ENCODE measurements at regions not wholly inside any gene's neighbourhood (a gene's known extent, or its start where the extent isn't known, plus 50 kb on each side); places are given as distances from the start of the nearest gene placed in this dataset.
"Not testable (repeated sequence)": the region's sequence is repeated elsewhere in the genome, so short reads cannot be mapped to it uniquely, and the experiment has no call there.

- no peak for DNase-seq
These were observed 57.4 kb downstream of the ZNF648 start for GRCh38 chr1:182003953-182004586.

DNA sequence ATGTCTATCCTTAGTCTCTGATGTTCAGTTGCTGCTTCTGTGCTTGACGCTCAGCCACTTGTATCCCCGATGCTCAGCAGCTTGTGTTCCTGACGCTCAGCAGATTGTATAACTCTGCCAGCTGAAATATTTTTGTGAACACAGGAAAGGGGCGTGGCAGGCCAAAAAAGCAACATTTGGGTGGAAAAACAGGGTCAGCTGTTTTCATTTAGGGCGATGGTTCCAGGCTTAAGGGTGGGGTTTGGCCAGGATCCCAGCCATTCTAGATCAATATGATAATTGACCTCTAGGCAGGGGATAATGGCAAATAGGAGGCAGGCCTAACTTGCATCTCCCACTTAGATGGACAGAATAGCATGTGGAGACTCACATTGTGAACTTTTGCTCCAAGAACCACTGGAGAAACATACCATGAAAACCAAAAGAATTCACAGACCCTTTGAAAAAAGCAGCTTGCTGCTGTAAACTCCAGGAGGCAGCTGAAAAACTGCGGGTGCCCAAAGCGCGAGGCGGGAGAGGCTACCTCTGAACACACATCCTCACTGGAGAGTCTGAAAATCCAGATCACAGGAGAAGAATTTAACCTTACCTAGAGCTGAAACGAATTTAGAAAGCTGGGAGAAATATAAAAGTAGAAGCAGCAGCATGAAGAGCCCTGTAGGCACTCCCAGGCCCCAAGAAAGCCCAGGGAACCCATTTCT is 58.3 kb downstream of the ZNF648 start:
- no peak for DNase-seq

DNA sequence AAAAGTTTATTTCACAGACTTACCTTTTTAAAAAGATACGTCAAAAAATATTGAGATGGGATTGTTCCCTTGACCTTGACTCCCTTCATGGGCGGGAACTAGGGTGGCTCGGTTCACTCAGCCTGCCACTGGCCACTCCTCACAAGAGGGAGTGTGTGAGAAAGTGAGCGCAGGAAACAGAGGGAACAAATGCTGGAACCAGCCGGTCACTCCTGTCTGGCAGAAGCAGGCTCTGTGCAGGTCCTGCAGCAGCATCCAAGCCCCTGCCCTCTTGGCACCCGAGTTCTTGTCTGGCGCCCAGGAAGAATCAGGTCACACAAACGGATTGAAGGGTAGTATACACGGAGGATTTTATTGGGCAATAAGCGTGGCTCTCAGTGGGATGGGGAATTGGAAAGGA is 58.9 kb downstream of the ZNF648 start:
- DNase-seq, result no peak

DNA sequence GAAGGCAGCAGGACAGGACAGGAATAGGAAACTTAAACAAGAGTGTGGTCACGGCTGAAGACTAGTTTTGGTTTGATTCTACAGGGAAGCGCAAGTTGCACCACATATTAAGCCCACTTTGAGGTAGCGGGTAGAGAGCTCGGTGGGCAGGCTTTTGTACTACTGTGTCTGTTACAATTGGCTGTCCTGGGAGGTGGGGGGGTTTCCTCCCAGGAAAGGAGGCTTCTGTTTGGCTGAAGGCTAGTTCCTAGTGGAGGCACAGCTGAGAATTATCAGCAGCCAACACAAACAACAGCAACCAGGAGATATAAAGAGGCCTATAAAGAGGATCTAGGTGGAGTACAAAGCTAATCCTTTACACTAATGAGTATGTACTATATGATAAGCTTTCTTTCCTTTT is 62.7 kb downstream of the ZNF648 start:
- DNase-seq, result no peak

- no peak for DNase-seq
These were observed 69.4 kb downstream of the ZNF648 start for GRCh38 chr1:181992072-181992471.

- DNase-seq, result no peak
These were observed 70.8 kb downstream of the ZNF648 start for GRCh38 chr1:181990728-181991127.

DNA sequence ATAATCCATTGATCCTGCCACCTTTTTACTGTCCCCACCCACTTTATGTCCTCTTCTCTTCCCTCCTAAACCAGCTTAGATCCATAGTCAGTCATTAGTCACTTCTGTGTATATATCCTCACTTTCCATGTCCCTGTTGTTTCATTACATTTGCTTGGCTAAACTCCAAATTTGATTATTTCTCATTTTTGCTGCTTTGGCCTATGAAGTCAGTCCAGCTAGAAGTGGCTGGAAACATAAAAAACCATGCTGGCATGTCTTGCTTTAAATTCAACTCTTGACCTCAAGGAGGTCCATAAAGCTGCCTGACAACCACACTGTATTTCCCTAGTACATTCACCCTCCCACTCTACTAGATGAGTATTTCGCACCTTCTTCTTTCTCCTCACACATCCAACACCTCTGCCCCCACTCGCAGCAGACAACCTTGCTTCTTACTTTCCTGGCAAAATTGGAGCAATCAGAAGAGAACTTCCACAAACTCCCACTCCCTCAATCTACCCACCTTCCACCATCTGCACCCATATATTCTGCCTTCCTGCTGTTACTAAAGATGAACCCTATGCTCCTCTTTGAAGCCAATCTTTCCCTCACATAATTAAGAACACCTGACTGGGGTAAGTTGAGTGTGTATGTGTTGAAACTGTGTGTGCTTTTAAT is 72.1 kb downstream of the ZNF648 start:
- no peak for DNase-seq

DNA sequence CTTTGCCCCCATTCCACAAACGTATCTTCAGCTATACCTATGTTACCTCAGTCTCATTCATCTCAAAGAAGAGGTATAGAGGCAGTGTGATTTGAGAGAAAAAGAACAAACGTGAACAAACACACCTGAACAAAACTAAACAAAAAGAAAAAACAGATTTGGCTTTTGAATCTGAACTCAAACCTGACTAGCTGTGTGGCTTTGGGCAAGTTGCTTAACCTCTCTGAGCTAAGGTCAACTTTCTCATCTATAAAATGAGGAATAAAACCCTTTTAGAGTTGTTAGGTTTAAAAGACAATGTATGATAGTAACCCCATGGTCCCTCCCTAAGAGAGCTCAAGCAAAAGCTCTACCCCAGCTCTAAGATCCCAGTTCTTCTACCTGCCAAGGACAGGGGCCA is 73.5 kb downstream of the ZNF648 start:
- DNase-seq, result no peak

DNA sequence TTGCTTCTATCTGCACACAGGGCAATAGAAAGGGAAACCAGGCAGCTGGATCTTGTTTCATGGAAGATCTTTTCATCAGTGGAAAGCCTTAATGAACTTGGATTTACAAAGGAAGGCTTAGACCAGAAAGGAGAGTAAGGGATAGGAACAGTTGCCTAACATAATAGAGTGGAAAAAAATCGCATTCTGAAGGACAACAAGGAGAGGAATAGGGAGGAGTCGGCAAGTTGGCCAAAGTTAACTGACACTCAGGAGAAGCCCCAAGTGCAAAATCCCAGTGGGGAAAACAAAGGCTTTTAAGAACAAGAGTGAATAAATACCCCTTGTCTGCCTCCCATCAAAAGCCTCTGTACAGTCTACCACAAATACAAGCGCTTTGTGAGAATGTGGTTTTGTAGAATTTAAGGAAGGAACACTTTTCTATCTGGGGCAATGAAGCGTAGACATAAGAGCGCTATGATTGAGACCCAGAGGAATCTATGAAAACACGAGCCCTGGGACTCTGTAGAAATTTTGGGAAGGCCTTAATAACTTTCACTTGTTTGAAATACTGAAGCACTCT is 74.1 kb downstream of the ZNF648 start:
- no peak for DNase-seq

- no peak for DNase-seq
These were observed 74.6 kb downstream of the ZNF648 start for GRCh38 chr1:181986907-181987305.

DNA sequence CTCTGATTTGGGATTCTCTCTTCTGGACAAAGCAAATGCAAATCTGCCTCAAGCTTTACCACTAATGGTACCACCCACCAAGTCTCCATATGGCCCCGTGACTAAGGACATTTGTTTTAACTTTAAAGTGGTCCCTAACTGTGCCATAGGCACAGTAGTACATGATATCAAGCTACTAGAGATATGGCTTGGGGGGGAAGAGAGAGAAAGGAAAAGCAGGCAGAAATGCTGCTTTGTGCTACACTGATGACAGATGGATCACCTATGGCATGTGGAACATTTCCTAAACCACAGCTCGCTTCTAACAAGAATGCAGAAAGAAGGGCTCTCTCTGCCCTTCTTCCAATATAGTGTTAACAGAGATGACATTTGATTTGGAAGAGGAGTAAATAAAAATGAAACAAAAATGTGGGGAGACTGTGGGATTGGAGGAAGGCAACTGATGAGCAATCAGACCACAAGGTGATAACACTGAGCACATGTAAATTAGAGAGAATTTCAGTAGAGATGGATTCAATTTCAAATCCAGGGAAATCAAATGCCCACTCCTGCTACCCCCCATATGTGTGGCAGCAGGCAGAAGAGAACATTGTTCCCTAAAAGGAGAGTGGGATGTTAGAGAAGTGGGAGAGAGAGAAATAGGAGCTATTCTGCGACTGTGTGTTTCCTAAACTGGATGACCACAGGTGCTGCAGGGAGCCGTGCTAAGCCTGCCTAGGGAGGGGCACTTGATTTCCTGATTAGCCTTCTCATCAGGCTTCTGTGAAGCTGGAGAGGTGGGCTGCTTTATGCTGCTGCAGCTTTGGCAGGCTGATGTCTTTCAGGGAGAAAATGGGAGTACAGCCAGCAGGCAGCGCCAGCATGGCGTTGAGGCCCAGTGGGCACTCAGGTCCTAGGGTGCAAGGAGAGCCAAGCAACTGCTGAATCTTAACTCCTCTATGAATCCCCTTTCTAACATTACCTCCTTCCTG is 75.3 kb downstream of the ZNF648 start:
- no peak for DNase-seq

DNA sequence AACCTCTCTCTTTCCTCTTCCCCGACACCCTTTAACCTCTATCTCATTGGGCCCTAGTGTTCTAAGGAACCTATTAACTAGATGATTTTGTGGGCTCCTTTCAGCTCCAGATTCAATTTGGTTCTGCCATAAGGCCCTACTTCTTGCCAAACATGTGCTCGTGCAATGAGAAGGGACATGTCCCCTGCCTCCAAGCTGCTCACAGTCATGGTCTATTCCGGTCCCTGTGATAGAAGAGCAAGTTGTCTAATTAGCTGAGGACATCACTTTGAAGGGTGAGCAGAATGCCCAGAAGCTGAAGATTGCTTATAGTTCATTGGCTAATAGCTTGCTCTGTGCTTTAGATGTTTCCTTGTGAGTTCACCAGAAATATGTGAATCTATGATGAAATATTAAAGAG is 76.2 kb downstream of the ZNF648 start:
- DNase-seq, result no peak

- DNase-seq, result no peak
These were observed 77.5 kb downstream of the ZNF648 start for GRCh38 chr1:181984006-181984405.

DNA sequence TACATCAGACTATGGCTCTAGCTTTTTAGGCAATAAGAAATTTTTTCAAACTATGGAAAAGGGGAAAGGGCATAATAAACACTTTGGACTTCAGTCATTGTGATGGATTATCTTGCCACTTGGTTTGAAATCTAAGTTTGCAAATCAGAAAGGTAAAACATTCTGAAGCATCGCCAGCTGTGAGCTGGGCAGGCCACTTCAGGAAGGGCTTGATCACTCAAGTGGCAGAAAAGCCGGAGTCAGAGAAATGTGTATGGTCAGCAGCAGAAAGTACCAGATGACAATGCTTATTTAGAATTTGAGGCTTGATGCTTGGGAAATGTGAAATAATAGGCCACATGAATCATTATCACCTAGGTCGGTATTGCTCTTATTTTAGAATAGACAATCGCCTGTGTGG is 79.7 kb downstream of the ZNF648 start:
- no peak for DNase-seq

DNA sequence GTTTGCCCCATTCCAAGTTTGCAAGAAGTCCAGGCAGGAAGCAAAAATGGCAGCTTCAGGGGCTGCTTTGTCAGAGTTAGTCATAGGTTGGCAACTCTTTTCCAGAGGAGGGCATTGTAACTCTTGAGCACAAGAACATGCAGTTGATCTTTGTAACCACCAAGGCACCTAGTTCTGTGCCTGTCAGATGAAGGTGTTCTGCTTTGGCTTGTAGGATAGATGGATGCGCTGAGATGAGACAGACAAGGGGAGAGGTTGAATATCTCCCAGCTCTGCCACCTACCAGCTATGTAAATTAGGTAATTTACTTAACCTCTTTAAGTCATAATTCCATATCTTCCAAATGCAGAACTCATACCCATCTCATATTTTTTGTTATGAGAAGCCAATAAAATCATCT is 89.3 kb downstream of the ZNF648 start:
- no peak for DNase-seq

DNA sequence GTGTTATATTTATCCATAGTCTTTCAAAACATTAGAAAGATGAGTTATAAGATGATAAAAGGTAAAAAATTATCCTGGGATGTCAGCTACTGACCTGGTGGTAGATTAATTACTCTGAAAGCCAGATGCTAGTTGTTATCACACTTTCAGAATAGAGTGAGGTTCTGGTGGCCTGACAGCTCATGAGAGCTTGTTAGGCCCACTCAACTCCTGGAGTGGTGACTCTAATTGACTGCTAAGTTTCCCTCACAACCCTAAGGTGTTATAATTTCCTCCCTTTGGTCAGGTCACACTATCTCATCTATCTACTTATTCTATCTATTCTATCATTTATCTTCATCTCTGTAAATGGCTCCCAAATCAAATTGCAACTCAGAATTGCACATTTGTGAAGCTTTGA is 90.1 kb downstream of the ZNF648 start:
- no peak for DNase-seq

DNA sequence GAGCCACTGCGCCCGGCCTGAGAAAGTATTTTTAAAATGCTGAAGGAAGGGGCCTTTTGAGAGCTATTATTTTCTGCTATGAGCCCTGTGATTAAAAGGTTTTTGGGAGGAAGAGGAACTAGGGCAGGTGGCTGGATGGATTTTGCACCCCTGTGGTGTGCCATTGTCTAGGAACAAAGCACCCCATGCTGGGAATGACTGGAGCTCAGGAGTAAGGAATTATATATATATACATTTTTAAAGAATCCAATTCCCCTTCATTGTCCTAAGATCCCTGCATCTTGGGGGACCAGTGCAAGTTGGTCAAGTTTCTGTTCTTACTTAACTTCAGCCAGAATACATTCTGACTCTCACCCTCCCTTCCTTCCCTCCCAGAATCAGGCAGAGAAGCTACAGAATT is 91.6 kb downstream of the ZNF648 start:
- no peak for DNase-seq

- DNase-seq, result not testable (repeated sequence)
These were observed 106.8 kb downstream of the ZNF648 start for GRCh38 chr1:181954696-181955095.

- DNase-seq, result not testable (repeated sequence)
These were observed 107.3 kb downstream of the ZNF648 start for GRCh38 chr1:181954178-181954577.

GRCh38 chr1:181953596-181953995 is 107.9 kb downstream of the ZNF648 start:
- no peak for DNase-seq

DNA sequence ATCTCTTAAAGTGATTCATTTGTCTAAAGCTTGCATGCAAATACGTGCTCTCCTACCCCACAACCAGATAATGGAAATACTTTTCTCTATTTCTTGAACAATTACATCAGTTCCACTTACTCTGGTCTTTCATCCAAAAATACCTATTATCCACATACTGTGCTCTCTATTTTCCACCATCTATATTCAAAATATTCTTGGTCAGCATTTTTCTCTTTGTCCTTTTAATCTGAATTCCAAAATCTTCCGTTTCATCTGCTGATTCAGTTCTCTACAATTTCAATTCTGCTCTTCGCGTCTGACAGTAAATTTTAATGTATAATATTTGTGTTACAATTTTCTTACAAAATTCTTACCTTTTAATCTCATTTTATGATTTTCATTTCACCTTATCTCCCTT is 110.3 kb downstream of the ZNF648 start:
- no peak for DNase-seq

DNA sequence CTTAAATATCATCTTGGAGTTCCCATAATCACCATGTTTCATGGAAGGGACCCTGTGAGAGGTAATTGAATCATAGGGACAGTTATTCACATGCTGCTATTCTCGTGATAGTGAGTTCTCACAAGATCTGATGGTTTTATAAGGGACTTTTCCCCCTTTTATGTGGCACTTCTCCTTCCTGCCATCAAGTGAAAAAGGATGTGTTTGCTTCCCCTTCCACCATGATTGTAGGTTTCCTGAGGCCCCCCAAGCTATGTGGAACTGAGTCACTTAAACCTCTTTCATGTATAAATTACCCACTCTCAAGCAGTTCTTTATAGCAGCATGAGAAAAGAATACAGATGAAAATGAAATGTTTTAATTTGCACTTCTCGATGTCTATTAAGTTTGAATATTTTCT is 112.0 kb downstream of the ZNF648 start:
- no peak for DNase-seq

GRCh38 chr1:181948372-181948771 is 113.1 kb downstream of the ZNF648 start:
- no peak for DNase-seq
